K562 (cell line): ENCODE measurements at regions not wholly inside any gene's neighbourhood (a gene's known extent, or its start where the extent isn't known, plus 50 kb on each side); places are given as distances from the start of the nearest gene placed in this dataset.

Experiments
- ATAC-seq: fragments of 200-7000 bp; cut with Tn5 transposase; 3 replicates; pipeline ENCODE4 v1.9.1; 2020; ENCODE audit warnings: moderate library complexity
- BruUV-seq: library from RNA; stranded (reverse); fragments of 400-500 nt; replicated peaks from 2 replicates; lab custom pipeline; 2021; lab: Mats Ljungman, UMichigan
- CTCF ChIA-PET: fragments of 300-600 bp; formaldehyde crosslinking; extraction: SDS; loops from one replicate; lab custom pipeline; 2021; ENCODE audit warnings: low intra/inter-chr PET ratio; lab: Yijun Ruan, JAX
- POLR2A ChIA-PET: fragments of 300-600, 350-650 bp; sonication (Branson Sonifier 250); formaldehyde crosslinking; extraction: SDS; loops from one replicate; lab custom pipeline; 2021; ENCODE audit warnings: antibody characterized with exemption, inconsistent platforms; lab: Yijun Ruan, JAX
- DNase-seq, 4 experiments: peaks; one replicate each; pipeline versions ENCODE4 v3.0.0 to v3.0.0-alpha.2; 2011 to 2018; ENCODE audit warnings: low spot score in 3 of 4, mixed read lengths in 3 of 4; ENCODE audit errors: extremely low read depth in 1 of 4
- FAIRE-seq: peaks from 2 replicates; lab custom pipeline; 2011; peaks lifted over from hg19 to GRCh38; lab: Jason Lieb, UNC
- H2AFZ ChIP-seq: 2 replicates; pipeline ENCODE4 v1.6.0; 2011; ENCODE audit warnings: low read depth, low read length, control low read depth, inconsistent platforms
- H3K27ac ChIP-seq: fragments of 200-600 bp; 3 replicates; pipeline ENCODE4 v1.8.0; 2011; ENCODE audit warnings: low read depth, mild to moderate bottlenecking, control low read depth, inconsistent platforms, low read length, moderate library complexity, mixed read lengths; ENCODE audit errors: extremely low read depth
- H3K27me3 ChIP-seq, 2 experiments: fragments of 300-600 bp in 1 of 2; 2 replicates in 1 of 2; 3 replicates in 1 of 2; pipeline versions ENCODE4 v1.6.0 to v1.8.0; 2011; ENCODE audit warnings: inconsistent platforms in 2 of 2, low read length in 2 of 2, mild to moderate bottlenecking in 1 of 2, mixed read lengths in 1 of 2, moderate library complexity in 1 of 2; ENCODE audit not compliant: control insufficient read depth in 2 of 2, insufficient read depth in 2 of 2
- H3K36me3 ChIP-seq: fragments of 300-600 bp; 3 replicates; pipeline ENCODE4 v1.8.0; 2011; ENCODE audit warnings: mild to moderate bottlenecking, low read length, inconsistent platforms; ENCODE audit not compliant: control insufficient read depth, insufficient read depth
- H3K4me1 ChIP-seq, 2 experiments: fragments of 200-600 bp in 1 of 2; replicated peaks in 1 of 2; 2 replicates in 1 of 2; 3 replicates in 1 of 2; pipeline versions ENCODE4 v1.5.1 to v1.8.0; 2011; ENCODE audit warnings: inconsistent platforms in 2 of 2, low read length in 2 of 2, mild to moderate bottlenecking in 1 of 2, mixed read lengths in 1 of 2, moderate library complexity in 1 of 2; ENCODE audit not compliant: control insufficient read depth in 2 of 2, insufficient read depth in 2 of 2
- H3K4me2 ChIP-seq: 2 replicates; pipeline ENCODE4 v1.6.1; 2011; ENCODE audit warnings: low read length, control low read depth, inconsistent platforms, mixed read lengths; ENCODE audit not compliant: insufficient read depth
- H3K4me3 ChIP-seq: fragments of 200-600 bp; sonication (generic), shearing (Covaris generic); 2 replicates; pipeline ENCODE4 v1.5.1; 2016; ENCODE audit warnings: control low read depth, inconsistent platforms
- H3K79me2 ChIP-seq: fragments of 200-600 bp; 3 replicates; pipeline ENCODE4 v1.8.0; 2011; ENCODE audit warnings: low read length, inconsistent platforms; ENCODE audit not compliant: control insufficient read depth, insufficient read depth
- H3K9ac ChIP-seq, 2 experiments: 2 replicates each; pipeline versions ENCODE4 v1.6.0 to v1.6.1; 2011; ENCODE audit warnings: low read depth in 2 of 2, low read length in 2 of 2, control low read depth in 1 of 2, inconsistent platforms in 1 of 2, mild to moderate bottlenecking in 1 of 2, mixed read lengths in 1 of 2; ENCODE audit not compliant: insufficient read depth in 1 of 2
- H3K9me1 ChIP-seq: one replicate; pipeline ENCODE4 v1.6.0; 2011; ENCODE audit warnings: inconsistent platforms, mild to moderate bottlenecking, low read length, moderate library complexity; ENCODE audit not compliant: control insufficient read depth, insufficient read depth
- H3K9me3 ChIP-seq: replicated peaks from 2 replicates; pipeline ENCODE4 v1.5.1; 2011; ENCODE audit warnings: low read depth, low read length, inconsistent platforms; ENCODE audit not compliant: control insufficient read depth, insufficient read depth
- H4K20me1 ChIP-seq: replicated peaks from 2 replicates; pipeline ENCODE4 v1.6.1; 2011; ENCODE audit warnings: low read length, inconsistent platforms, mixed read lengths; ENCODE audit not compliant: control insufficient read depth, insufficient read depth
- GATA2 ChIP-seq: sonication (generic); formaldehyde crosslinking; IDR thresholded peaks from 2 replicates; pipeline ENCODE4 v1.4.0; 2020; ENCODE audit warnings: mild to moderate bottlenecking, missing genetic modification reagents
- SMAD1 ChIP-seq: fragments of 150-350 bp; IDR thresholded peaks from 2 replicates; pipeline ENCODE4 v1.6.1; 2014; ENCODE audit warnings: low read length, low read depth; ENCODE audit not compliant: partially characterized antibody
- WGBS: fragments of 100-300 bp; shearing (Covaris generic); methylation state at CpG from one replicate; pipeline ENCODE4 v1.1.6; 2016; ENCODE audit warnings: low coverage, mixed read lengths; ENCODE audit not compliant: insufficient coverage; ENCODE audit errors: missing lambda C conversion rate; 5-methylcytosine and 5-hydroxymethylcytosine counted together
- in situ Hi-C: fragments of 300-500 bp; cut with MboI; formaldehyde crosslinking; loops from 4 replicates; pipeline ENCODE4 v1.15.0; 2018; ENCODE audit warnings: inconsistent platforms, mixed read lengths
- intact Hi-C: fragments of 100-400 bp; cut with micrococcal nuclease; formaldehyde crosslinking; loops from 2 replicates; pipeline ENCODE4 v1.14.2; 2022
- TF ChIP-seq, protein P1 (sequence below): fragments of 150-350 bp; IDR thresholded peaks from 2 replicates; pipeline ENCODE4 v1.6.1; 2014; ENCODE audit warnings: low read depth, mild to moderate bottlenecking, low read length, borderline replicate concordance
- TF ChIP-seq, protein P2 (sequence below): fragments of 450-650 bp; IDR thresholded peaks from 2 replicates; pipeline ENCODE4 v1.6.1; 2017; ENCODE audit warnings: antibody characterized with exemption

DNA sequence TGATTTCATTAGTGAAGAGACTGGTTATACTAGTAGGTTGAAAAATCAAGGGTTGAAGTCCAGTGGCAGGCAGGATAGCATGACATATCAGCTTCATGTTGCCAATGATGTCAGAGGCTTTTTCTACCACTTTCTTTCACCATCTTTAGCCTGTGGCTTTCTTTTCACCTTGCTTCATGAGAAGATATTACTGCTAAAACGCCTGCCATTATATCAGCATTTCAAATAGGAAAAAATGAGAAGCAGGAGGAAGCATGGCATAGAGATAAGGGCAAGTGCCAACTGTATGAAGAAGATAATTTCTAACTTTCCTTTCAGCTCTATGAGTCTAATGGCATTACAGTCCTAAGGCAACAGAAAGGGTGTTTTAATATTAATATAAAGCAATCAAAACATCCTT, 270.2 kb upstream of the SYT4 start:
- FAIRE-seq, result no peak
- Histone ChIP-seq H3K36me3 (no peaks in the 10 kb centered on the region), H4K20me1 (no peaks in the 10 kb centered on the region), H3K9me3 (no peaks in the 10 kb centered on the region), H3K4me2 (no peak overlapping the region), H3K4me1 (no peaks in the 10 kb centered on the region), H3K9me1 (no peaks in the 10 kb centered on the region), H3K4me3 (no peak overlapping the region), H2AFZ (no peak overlapping the region), H3K79me2 (no peaks in the 10 kb centered on the region), H3K27me3 (no peaks in the 10 kb centered on the region), H3K27ac (no peak overlapping the region), H3K9ac (no peak overlapping the region)
- no peak for ATAC-seq
- no TSS peak for BruUV-seq
- ChIA-PET CTCF (no interaction called here), POLR2A (no interaction called here)
- intact Hi-C loops (no loop called here), in situ Hi-C loops (no loop called here)
- WGBS, result 0% methylated on average over 1 of the region's 1 CpG
- DNase-seq, result no peak
- TF ChIP-seq GATA2 (CRISPR knock-in tag) (no peak), SMAD1 (no peak)
- TF ChIP-seq, protein P1, sequence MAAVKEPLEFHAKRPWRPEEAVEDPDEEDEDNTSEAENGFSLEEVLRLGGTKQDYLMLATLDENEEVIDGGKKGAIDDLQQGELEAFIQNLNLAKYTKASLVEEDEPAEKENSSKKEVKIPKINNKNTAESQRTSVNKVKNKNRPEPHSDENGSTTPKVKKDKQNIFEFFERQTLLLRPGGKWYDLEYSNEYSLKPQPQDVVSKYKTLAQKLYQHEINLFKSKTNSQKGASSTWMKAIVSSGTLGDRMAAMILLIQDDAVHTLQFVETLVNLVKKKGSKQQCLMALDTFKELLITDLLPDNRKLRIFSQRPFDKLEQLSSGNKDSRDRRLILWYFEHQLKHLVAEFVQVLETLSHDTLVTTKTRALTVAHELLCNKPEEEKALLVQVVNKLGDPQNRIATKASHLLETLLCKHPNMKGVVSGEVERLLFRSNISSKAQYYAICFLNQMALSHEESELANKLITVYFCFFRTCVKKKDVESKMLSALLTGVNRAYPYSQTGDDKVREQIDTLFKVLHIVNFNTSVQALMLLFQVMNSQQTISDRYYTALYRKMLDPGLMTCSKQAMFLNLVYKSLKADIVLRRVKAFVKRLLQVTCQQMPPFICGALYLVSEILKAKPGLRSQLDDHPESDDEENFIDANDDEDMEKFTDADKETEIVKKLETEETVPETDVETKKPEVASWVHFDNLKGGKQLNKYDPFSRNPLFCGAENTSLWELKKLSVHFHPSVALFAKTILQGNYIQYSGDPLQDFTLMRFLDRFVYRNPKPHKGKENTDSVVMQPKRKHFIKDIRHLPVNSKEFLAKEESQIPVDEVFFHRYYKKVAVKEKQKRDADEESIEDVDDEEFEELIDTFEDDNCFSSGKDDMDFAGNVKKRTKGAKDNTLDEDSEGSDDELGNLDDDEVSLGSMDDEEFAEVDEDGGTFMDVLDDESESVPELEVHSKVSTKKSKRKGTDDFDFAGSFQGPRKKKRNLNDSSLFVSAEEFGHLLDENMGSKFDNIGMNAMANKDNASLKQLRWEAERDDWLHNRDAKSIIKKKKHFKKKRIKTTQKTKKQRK, result no peak
- TF ChIP-seq, protein P2, sequence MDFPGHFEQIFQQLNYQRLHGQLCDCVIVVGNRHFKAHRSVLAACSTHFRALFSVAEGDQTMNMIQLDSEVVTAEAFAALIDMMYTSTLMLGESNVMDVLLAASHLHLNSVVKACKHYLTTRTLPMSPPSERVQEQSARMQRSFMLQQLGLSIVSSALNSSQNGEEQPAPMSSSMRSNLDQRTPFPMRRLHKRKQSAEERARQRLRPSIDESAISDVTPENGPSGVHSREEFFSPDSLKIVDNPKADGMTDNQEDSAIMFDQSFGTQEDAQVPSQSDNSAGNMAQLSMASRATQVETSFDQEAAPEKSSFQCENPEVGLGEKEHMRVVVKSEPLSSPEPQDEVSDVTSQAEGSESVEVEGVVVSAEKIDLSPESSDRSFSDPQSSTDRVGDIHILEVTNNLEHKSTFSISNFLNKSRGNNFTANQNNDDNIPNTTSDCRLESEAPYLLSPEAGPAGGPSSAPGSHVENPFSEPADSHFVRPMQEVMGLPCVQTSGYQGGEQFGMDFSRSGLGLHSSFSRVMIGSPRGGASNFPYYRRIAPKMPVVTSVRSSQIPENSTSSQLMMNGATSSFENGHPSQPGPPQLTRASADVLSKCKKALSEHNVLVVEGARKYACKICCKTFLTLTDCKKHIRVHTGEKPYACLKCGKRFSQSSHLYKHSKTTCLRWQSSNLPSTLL, result no peak
